GM21825 (cell line): ENCODE measurements at regions not wholly inside any gene's neighbourhood (a gene's known extent, or its start where the extent isn't known, plus 50 kb on each side); places are given as distances from the start of the nearest gene placed in this dataset.
"Not testable (repeated sequence)": the region's sequence is repeated elsewhere in the genome, so short reads cannot be mapped to it uniquely, and the experiment has no call there.

Experiments
- ATAC-seq: cut with Tn5 transposase; IDR thresholded peaks from one replicate; pipeline ENCODE4 v1.9.1; 2021; ENCODE audit warnings: mild to moderate bottlenecking, moderate library complexity; ENCODE audit not compliant: unreplicated experiment

GRCh38 chr6:101108286-101108685 lies 227.2 kb upstream of the ASCC3 start:
- ATAC-seq: no peak

- ATAC-seq: no peak
Measured at GRCh38 chr6:101110814-101111213, 229.7 kb upstream of the ASCC3 start.

- ATAC-seq: no peak
Measured at GRCh38 chr6:101113468-101114260, 232.5 kb upstream of the ASCC3 start.

- ATAC-seq: no peak
Measured at GRCh38 chr6:101114703-101115102, 233.6 kb upstream of the ASCC3 start.

GRCh38 chr6:101116337-101116736 lies 235.2 kb upstream of the ASCC3 start:
- no peak for ATAC-seq

DNA sequence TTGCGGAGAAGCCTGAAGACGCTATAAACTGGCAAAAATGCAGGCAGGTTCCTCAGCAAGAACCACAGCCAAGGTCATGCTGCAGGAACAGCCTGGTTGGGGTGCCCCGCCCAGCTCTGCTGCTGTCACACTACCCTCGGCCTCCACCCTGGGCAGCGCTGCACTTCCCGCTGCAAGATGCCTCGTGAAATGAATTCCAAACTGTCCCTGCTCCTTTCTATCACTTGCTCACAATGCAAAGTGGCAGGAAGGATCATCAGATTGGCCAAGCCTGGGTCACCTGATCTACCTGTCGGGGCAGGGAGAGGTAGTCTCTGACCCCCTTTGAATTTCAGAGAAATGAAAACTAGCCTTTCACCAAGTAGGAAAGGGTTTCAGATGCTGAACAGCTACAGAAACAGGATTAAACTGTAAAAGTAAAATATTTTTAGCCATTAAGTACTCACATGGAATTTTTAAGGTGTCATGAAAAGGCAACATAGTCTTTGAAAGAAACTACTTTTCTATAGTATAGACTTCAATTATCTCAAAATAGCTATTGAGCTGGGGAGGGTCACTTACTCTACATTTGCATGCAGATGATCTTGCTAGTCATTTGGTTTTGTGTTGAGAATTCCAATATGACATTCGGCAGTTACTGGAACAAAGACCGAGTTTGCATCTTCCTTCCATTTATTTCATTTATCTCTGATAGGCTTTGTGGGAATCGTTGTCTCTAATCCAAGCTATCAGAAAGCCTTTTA lies 236.4 kb upstream of the ASCC3 start:
- ATAC-seq: no peak

GRCh38 chr6:101118136-101118396 lies 236.9 kb upstream of the ASCC3 start:
- no peak for ATAC-seq

DNA sequence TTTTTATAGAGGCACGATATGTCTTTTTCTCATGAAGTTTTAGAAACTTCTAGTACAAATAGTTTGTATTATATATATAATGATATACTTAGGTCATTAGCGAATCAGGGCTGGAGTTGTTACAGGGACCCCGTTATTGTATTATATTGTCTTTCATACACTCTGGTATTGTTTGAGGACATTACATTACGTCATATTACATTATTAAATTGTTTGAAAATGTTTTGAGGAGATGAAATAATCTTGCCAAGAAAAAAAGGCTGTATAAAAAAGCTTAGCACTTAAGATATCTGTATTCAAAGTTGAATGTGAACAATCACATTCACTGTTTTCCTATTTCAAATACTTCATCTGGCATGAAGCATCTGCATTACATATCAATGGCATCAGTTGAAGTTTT lies 239.6 kb upstream of the ASCC3 start:
- ATAC-seq: no peak

GRCh38 chr6:101125380-101125971 lies 244.3 kb upstream of the ASCC3 start:
- ATAC-seq: no peak

DNA sequence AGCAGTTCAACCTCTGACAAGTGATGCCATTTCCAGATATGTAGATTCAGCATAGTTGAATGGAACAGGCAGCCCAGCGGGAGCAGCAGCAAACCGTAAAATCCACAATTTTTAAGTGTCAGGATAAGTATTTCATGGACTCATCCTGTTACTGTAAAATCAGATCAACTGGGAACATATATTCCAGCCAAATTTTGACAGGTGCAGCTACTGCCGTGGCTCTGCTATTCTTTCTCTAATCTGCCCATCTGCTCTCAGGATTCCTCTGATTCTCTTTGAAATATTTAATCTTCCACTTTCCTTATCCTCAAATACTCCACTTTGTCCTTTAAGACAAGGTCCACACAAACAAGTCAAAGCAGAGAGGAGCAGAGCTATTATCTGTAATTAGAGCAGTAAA lies 245.4 kb upstream of the ASCC3 start:
- ATAC-seq: no peak

DNA sequence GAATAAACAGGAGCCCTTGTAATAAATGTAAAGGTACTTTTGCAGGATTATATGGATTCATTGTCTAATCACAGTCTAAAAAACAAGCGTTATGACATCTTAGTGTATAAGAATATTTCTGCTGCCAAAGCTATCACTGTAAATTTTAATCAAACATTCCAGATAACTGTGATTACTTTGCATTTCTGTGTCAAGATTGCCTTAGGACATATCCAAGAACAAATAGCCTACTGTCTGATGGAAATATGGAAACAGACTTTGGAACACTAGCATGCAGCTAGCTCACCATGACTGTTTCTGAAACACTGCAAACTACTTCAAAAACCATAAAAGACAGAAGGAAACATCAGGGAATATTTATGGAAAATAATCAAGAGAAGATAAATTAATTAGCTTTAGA lies 248.7 kb upstream of the ASCC3 start:
- no peak for ATAC-seq

DNA sequence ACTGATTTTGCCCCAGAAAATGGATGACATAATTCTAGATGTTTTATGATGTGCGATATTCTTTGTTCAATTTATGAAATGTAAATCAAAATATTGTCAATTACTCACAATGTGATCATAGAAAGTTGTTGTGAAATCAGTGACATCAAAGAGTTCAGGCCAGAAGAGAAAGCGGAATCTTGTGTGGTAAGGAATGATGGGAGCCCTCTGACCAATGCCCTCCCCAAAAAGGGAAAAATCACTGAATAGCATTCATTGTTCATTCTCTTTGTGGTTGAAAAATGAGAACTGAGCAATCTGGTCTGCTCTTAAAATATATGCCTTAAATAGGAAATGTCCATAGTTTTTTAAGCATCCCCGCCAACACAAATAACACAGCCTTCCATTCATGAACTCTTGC lies 247.1 kb upstream of the GRIK2 start:
- no peak for ATAC-seq

GRCh38 chr6:101150226-101150625 lies 243.3 kb upstream of the GRIK2 start:
- no peak for ATAC-seq

GRCh38 chr6:101157638-101158037 lies 235.9 kb upstream of the GRIK2 start:
- not testable (repeated sequence) for ATAC-seq

DNA sequence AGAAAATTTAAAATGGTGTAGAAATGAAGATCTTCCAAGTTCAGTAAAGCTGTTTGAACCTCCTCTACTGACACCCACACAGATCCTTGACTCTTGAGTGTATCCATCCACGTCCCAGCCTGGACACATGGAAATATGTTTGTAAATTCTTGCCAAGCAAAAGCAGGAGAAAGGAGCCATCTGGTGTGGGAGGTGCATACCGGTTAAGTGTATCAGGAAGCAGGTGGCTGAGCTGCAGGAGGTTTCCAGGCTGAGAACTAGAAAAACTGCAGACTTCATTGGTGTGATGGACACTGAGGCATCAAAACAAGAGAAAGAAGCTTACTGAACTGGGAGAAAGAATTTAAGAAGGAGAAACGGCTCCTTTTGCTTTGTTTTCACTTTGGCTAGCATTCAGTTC lies 229.9 kb upstream of the GRIK2 start:
- no peak for ATAC-seq

GRCh38 chr6:101167638-101168037 lies 225.9 kb upstream of the GRIK2 start:
- no peak for ATAC-seq

DNA sequence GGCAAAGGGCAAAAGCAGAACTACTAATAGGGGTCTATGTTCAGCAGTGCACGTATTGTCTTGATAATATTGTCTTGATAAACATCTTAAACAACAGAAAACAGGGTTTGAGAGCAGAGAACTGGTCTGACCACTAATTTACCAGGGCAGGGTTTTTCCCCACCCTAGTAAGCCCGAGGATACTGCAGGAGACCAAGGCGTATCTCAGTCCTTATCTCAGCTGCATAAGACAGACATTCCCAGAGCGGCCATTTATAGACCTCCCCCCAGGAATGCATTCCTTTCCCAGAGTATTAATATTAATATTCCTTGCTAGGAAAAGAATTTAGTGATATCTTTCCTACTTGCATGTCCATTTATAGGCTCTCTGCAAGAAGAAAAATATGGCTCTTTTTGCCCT lies 222.5 kb upstream of the GRIK2 start:
- ATAC-seq: not testable (repeated sequence)

DNA sequence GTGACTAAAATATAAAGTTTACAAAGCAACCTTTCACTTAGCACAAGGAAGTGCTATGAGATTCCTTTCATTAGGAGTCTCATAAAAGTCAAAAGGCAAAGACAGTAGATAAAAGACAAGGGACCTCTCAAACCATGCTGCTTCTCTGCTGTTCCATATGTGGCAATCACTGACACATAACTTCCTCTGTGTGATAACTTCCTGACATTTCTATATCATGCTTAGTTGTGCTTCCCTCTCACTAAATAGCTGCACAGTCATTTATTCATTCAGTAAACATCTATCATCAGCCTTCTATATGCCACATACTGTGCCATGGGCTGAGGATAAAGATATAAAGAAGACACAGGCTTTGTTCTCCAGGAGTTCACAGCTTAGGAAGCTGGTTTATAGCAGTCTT lies 214.8 kb upstream of the GRIK2 start:
- no peak for ATAC-seq

DNA sequence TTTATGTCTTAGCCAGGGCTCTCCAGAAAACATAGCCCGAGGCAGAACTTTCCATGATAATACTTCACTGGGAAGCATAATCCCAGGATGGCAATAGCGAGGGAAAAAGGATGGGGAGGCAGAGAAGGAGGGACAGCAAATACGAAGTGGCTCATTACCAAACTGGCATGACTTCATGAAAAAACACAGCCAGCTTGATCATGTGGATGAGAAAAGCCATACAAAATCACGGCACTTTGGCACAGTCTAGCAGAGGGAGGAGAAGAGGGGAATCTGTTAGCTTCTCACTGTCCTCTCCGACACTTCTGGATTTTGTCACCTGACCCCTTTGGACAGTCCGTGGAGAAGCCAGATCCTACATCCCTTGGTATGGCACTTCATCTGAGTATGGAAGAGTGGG lies 212.5 kb upstream of the GRIK2 start:
- ATAC-seq: no peak

DNA sequence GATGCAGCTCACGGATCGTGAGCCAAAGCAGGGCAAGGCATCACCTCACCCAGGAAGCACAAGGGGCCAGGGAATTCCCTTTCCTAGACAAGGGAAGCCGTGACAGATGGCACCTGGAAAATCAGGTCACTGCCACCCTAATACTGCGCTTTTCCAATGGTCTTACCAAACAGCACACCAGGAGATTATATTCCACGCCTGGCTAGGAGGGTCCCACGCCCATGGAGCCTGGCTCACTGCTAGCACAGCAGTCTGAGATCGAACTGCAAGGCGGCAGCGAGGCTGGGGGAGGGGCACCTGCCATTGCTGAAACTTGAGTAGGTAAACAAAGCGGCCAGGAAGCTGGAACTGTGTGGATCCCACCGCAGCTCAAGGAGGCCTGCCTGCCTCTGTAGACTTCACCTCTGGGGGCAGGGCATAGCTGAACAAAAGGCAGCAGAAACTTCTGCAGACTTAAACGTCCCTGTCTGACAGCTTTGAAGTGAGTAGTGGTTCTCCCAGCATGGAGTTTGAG lies 205.2 kb upstream of the GRIK2 start:
- not testable (repeated sequence) for ATAC-seq

GRCh38 chr6:101195588-101195987 lies 197.9 kb upstream of the GRIK2 start:
- no peak for ATAC-seq

DNA sequence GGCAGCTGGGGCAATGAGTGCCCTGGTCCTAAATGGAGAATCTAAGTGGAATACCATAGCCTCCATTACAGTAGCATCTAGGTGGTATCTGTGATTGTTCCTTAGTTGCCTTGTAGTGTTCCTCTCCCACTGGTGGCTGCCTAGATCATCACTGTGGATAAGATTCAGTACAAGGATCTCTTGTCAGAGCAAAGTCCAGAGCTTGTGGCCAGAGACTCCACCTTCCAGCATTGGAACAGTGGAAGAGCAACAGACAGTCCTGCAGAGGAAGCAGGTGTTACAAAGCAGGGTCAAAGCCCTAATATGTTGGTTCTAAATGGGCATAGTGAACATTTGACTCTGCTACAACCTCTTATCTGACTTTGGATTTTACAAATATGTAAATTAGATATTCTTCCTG lies 194.1 kb upstream of the GRIK2 start:
- no peak for ATAC-seq
